ENCODE measurements at regions not wholly inside any gene's neighbourhood (a gene's known extent, or its start where the extent isn't known, plus 50 kb on each side); places are given as distances from the start of the nearest gene placed in this dataset.

DNA sequence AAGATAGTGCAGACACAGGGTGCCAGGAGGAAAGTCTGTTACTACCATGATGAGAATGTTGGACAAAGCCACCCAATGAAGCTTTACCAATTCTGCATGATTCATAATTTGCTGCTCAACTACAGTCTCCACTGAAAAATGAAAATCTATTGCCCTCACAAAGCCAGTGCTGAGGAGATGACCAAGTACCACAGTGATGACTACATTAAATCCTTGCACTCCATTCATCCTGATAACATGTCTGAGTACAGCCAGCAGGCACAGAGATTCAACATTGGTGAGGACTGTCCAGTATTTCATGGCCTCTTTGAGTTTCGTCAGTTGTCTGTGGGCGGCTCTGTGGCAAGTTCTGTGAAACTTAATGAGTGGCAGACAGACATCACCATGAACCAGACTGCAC lies 144.0 kb downstream of the PLCE1 start:
- H3K9me3 Mint-ChIP-seq = no peaks in the 10 kb centered on the region
- no peaks in the 10 kb centered on the region for H3K27me3 ChIP-seq (ENCODE audit: control insufficient read depth, insufficient read depth, low read length, poor library complexity, severe bottlenecking)
- H3K4me3 ChIP-seq (ENCODE audit: low read length) = no peak overlapping the region
- WGBS, 2 experiments (ENCODE audit: insufficient coverage in 1 of 2, insufficient read length in 1 of 2) = 92% methylated on average over 2 of the region's 2 CpGs; no CpG with 5 or more reads in 1 of the 2 experiments
- no peak overlapping the region for H3K9ac ChIP-seq (ENCODE audit: extremely low read depth, low read length, poor library complexity, severe bottlenecking)
- no peak overlapping the region for H3K27ac Mint-ChIP-seq
- H3K4me1 ChIP-seq (ENCODE audit: control insufficient read depth, insufficient read depth, low read length) = no peaks in the 10 kb centered on the region
- no peak overlapping the region for H3K27ac ChIP-seq (ENCODE audit: low read depth, low read length)
- H3K36me3 ChIP-seq (ENCODE audit: control insufficient read depth, insufficient read depth, low read length) = peaks cover 52% of the 10 kb centered on the region
- no peak for DNase-seq
- no peak overlapping the region for H3K4me3 Mint-ChIP-seq
- TF ChIP-seq, protein P1, sequence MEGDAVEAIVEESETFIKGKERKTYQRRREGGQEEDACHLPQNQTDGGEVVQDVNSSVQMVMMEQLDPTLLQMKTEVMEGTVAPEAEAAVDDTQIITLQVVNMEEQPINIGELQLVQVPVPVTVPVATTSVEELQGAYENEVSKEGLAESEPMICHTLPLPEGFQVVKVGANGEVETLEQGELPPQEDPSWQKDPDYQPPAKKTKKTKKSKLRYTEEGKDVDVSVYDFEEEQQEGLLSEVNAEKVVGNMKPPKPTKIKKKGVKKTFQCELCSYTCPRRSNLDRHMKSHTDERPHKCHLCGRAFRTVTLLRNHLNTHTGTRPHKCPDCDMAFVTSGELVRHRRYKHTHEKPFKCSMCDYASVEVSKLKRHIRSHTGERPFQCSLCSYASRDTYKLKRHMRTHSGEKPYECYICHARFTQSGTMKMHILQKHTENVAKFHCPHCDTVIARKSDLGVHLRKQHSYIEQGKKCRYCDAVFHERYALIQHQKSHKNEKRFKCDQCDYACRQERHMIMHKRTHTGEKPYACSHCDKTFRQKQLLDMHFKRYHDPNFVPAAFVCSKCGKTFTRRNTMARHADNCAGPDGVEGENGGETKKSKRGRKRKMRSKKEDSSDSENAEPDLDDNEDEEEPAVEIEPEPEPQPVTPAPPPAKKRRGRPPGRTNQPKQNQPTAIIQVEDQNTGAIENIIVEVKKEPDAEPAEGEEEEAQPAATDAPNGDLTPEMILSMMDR (conservative IDR thresholded peaks at IDR 0.05) = no peak
- H3K36me3 Mint-ChIP-seq (ENCODE audit: low read depth) = peaks cover 22% of the 10 kb centered on the region
- no peaks in the 10 kb centered on the region for H3K4me1 Mint-ChIP-seq
- H3K27me3 Mint-ChIP-seq (ENCODE audit: insufficient read depth) = no peaks in the 10 kb centered on the region
- no peaks in the 10 kb centered on the region for H3K9me3 ChIP-seq (ENCODE audit: control insufficient read depth, low read length)

DNA sequence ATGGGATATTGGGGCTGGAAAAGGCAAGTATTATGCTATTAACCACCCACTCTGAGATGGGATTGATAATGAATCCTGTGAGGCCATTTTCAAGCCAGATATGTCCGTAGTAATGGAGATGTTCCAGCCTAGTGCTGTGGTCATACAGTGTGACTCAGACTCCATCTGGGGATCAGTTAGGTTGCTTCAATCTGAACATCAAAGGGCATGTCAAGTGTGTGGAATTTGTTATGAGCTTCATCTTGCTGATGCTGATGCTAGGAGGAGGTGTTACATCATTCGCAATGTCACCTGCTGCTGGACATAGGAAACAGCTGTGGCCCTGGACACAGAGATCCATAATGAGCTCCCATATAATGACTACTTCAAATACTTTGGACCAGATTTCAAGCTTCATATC lies 144.7 kb downstream of the PLCE1 start:
- WGBS, 2 experiments (ENCODE audit: insufficient coverage in 1 of 2, insufficient read length in 1 of 2) = 90 to 93% methylated on average over 2 of the region's 2 CpGs
- Mint-ChIP-seq H3K27ac (no peak overlapping the region), H3K27me3 (ENCODE audit: insufficient read depth) (no peaks in the 10 kb centered on the region), H3K4me1 (no peaks in the 10 kb centered on the region), H3K4me3 (no peak overlapping the region), H3K9me3 (no peaks in the 10 kb centered on the region), H3K36me3 (ENCODE audit: low read depth) (peaks cover 16% of the 10 kb centered on the region)
- DNase-seq = no peak
- Histone ChIP-seq H3K36me3 (ENCODE audit: control insufficient read depth, insufficient read depth, low read length) (peaks cover 46% of the 10 kb centered on the region), H3K27ac (ENCODE audit: low read depth, low read length) (no peak overlapping the region), H3K27me3 (ENCODE audit: control insufficient read depth, insufficient read depth, low read length, poor library complexity, severe bottlenecking) (no peaks in the 10 kb centered on the region), H3K4me1 (ENCODE audit: control insufficient read depth, insufficient read depth, low read length) (no peaks in the 10 kb centered on the region), H3K9me3 (ENCODE audit: control insufficient read depth, low read length) (no peaks in the 10 kb centered on the region), H3K9ac (ENCODE audit: extremely low read depth, low read length, poor library complexity, severe bottlenecking) (no peak overlapping the region), H3K4me3 (ENCODE audit: low read length) (no peak overlapping the region)
- TF ChIP-seq, protein P1 (conservative IDR thresholded peaks at IDR 0.05) = no peak

DNA sequence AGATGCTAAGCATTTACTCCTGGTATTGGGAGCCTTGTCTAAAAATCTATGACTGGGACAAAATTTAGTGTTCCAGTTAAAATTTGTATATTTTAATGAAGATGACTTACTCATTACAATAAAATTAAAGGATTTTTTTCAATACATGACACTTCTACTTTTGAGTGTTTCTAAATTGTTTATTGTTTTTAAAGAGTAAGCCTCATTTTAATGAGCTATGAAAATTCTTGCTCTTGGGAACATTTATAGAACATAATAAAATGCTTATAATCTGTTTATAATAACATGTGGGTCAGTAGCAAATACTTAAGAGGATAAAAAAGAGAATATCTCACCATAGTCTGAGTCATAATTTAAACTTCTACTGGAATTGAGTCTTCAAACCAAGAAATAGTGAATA lies 149.5 kb downstream of the PLCE1 start:
- H3K4me1 Mint-ChIP-seq = peaks cover 3% of the 10 kb centered on the region
- no peak overlapping the region for H3K4me3 Mint-ChIP-seq
- H3K27me3 Mint-ChIP-seq (ENCODE audit: insufficient read depth) = no peaks in the 10 kb centered on the region
- Histone ChIP-seq H3K27me3 (ENCODE audit: control insufficient read depth, insufficient read depth, low read length, poor library complexity, severe bottlenecking) (no peaks in the 10 kb centered on the region), H3K27ac (ENCODE audit: low read depth, low read length) (no peak overlapping the region), H3K4me3 (ENCODE audit: low read length) (no peak overlapping the region), H3K4me1 (ENCODE audit: control insufficient read depth, insufficient read depth, low read length) (no peaks in the 10 kb centered on the region), H3K9ac (ENCODE audit: extremely low read depth, low read length, poor library complexity, severe bottlenecking) (no peak overlapping the region), H3K9me3 (ENCODE audit: control insufficient read depth, low read length) (peaks cover 29% of the 10 kb centered on the region), H3K36me3 (ENCODE audit: control insufficient read depth, insufficient read depth, low read length) (peaks cover 32% of the 10 kb centered on the region)
- H3K9me3 Mint-ChIP-seq = peaks cover 14% of the 10 kb centered on the region
- TF ChIP-seq, protein P1 (conservative IDR thresholded peaks at IDR 0.05) = no peak
- H3K36me3 Mint-ChIP-seq (ENCODE audit: low read depth) = peaks cover 7% of the 10 kb centered on the region
- no peak overlapping the region for H3K27ac Mint-ChIP-seq
- no peak for DNase-seq
